Breast epithelium (tissue), 3 donors: ENCODE measurements at regions not wholly inside any gene's neighbourhood (a gene's known extent, or its start where the extent isn't known, plus 50 kb on each side); places are given as distances from the start of the nearest gene placed in this dataset.

Experiments
- POLR2A ChIP-seq: fragments of 450-650 bp; IDR thresholded peaks from one replicate; pipeline ENCODE4 v1.6.1; 2016; ENCODE audit warnings: antibody characterized with exemption, mild to moderate bottlenecking, moderate library complexity
- POLR2AphosphoS5 ChIP-seq, 3 donors: sonication (generic); formaldehyde crosslinking; IDR thresholded peaks; one replicate each; pipeline ENCODE4 v1.6.1; 2017; ENCODE audit warnings: antibody characterized with exemption in 3 of 3
- TF ChIP-seq, protein P1 (sequence below), 3 donors: fragments of 450-650 bp; IDR thresholded peaks; one replicate each; pipeline ENCODE4 v1.5.1; 2016 to 2017; ENCODE audit warnings: antibody characterized with exemption in 3 of 3, mild to moderate bottlenecking in 3 of 3, moderate library complexity in 3 of 3

- TF ChIP-seq, protein P1, sequence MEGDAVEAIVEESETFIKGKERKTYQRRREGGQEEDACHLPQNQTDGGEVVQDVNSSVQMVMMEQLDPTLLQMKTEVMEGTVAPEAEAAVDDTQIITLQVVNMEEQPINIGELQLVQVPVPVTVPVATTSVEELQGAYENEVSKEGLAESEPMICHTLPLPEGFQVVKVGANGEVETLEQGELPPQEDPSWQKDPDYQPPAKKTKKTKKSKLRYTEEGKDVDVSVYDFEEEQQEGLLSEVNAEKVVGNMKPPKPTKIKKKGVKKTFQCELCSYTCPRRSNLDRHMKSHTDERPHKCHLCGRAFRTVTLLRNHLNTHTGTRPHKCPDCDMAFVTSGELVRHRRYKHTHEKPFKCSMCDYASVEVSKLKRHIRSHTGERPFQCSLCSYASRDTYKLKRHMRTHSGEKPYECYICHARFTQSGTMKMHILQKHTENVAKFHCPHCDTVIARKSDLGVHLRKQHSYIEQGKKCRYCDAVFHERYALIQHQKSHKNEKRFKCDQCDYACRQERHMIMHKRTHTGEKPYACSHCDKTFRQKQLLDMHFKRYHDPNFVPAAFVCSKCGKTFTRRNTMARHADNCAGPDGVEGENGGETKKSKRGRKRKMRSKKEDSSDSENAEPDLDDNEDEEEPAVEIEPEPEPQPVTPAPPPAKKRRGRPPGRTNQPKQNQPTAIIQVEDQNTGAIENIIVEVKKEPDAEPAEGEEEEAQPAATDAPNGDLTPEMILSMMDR (IDR thresholded peaks at IDR 0.05), result no peak
- TF ChIP-seq POLR2AphosphoS5 (IDR thresholded peaks at IDR 0.05), result no peak
- no peak for TF ChIP-seq POLR2A
Measured at GRCh38 chr18:5626130-5626880, 82.5 kb upstream of the EPB41L3 start.
